ENCODE measurements at regions not wholly inside any gene's neighbourhood (a gene's known extent, or its start where the extent isn't known, plus 50 kb on each side); places are given as distances from the start of the nearest gene placed in this dataset.

DNA sequence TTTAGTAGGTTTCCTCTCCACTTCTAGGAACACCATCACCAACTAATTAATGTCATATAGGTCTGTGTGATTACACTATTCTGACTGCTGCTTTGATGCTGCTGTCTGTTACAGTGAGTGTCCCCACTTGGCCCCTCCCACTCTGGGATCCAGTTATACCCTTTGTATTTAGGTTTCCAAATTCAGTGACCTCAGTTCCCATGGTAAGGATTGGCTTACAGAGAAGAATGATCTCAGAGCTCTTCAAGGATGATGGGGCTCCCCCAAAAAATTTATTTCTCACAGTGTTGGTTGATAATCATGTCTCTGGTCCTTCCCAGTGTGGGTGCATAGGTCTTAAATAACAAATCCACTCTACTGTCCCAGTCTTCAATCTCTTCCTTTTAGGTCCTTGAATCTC, 210.0 kb upstream of the MYL2 start:
- Histone ChIP-seq H3K56ac (replicated peaks; ENCODE audit: insufficient read length, low read depth, low read length) (no peak overlapping the region), H2BK5ac (ENCODE audit: low read depth, low read length) (no peak overlapping the region), H2BK15ac (ENCODE audit: low read length) (no peak overlapping the region), H3K4me3 (ENCODE audit: extremely low read depth in 1 of 4, insufficient read depth in 2 of 4, low read depth in 3 of 4, low read length in 4 of 4) (no peak overlapping the region), H3K23ac (ENCODE audit: insufficient read length) (no peak overlapping the region), H2BK12ac (ENCODE audit: low read depth, low read length) (no peak overlapping the region), H2AK5ac (ENCODE audit: low read depth, low read length) (no peak overlapping the region), H3K79me2 (ENCODE audit: control insufficient read depth in 1 of 2, insufficient read depth in 2 of 2, low read length in 2 of 2) (no peaks in the 10 kb centered on the region), H3K36me3 (ENCODE audit: control insufficient read depth in 2 of 4, insufficient read depth in 4 of 4, low read length in 3 of 4) (no peaks in the 10 kb centered on the region), H4K5ac (ENCODE audit: insufficient read length, low read depth, low read length) (no peak overlapping the region), H3K9me3 (ENCODE audit: insufficient read depth in 2 of 2, low read depth in 1 of 2, low read length in 1 of 2) (peaks cover 20 to 26% of the 10 kb centered on the region in 2 experiments), H3K4ac (replicated peaks; ENCODE audit: insufficient read length, low read depth, low read length) (no peak overlapping the region), H3K27ac (ENCODE audit: low read depth, low read length) (no peak overlapping the region), H3K27me3 (replicated peaks in 1 of 4; ENCODE audit: control insufficient read depth in 3 of 4, extremely low read depth in 1 of 4, insufficient read depth in 3 of 4, low read length in 3 of 4) (no peaks in the 10 kb centered on the region), H3K18ac (ENCODE audit: extremely low read depth, low read length) (no peak overlapping the region), H3K23me2 (ENCODE audit: low read depth, low read length) (no peaks in the 10 kb centered on the region), H2BK120ac (replicated peaks; ENCODE audit: low read depth, low read length) (no peak overlapping the region), H3K9ac (replicated peaks in 1 of 4; ENCODE audit: extremely low read depth in 1 of 4, low read depth in 3 of 4, low read length in 3 of 4) (no peak overlapping the region), H4K20me1 (replicated peaks in 1 of 2; ENCODE audit: control insufficient read depth in 1 of 2, insufficient read depth in 2 of 2, low read length in 2 of 2) (peaks cover 0 to 2% of the 10 kb centered on the region in 2 experiments), H3K79me1 (ENCODE audit: low read depth, low read length) (no peaks in the 10 kb centered on the region; the same call in 1 of the 2 replicates), H2BK20ac (ENCODE audit: low read length) (no peak overlapping the region), H3K14ac (ENCODE audit: insufficient read length) (no peak overlapping the region), H4K8ac (ENCODE audit: extremely low read depth, insufficient read depth, low read length) (no peak overlapping the region), H3K4me1 (replicated peaks in 1 of 4; ENCODE audit: control insufficient read depth in 3 of 4, insufficient read depth in 4 of 4, low read length in 3 of 4) (no peaks in the 10 kb centered on the region), H3K4me2 (ENCODE audit: insufficient read depth in 1 of 2, low read depth in 2 of 2, low read length in 2 of 2) (no peak overlapping the region), H4K91ac (replicated peaks; ENCODE audit: insufficient read length, low read length) (no peak overlapping the region), H2AFZ (ENCODE audit: low read length) (no peak overlapping the region)
- DNase-seq (ENCODE audit: low read depth in 1 of 2, low spot score in 2 of 2): no peak
- POLR2A ChIA-PET (ENCODE audit: partially characterized antibody): no interaction called here
- no peak for FAIRE-seq
- CTCF ChIA-PET (ENCODE audit: partially characterized antibody): no interaction called here
- TF ChIP-seq, protein P1, sequence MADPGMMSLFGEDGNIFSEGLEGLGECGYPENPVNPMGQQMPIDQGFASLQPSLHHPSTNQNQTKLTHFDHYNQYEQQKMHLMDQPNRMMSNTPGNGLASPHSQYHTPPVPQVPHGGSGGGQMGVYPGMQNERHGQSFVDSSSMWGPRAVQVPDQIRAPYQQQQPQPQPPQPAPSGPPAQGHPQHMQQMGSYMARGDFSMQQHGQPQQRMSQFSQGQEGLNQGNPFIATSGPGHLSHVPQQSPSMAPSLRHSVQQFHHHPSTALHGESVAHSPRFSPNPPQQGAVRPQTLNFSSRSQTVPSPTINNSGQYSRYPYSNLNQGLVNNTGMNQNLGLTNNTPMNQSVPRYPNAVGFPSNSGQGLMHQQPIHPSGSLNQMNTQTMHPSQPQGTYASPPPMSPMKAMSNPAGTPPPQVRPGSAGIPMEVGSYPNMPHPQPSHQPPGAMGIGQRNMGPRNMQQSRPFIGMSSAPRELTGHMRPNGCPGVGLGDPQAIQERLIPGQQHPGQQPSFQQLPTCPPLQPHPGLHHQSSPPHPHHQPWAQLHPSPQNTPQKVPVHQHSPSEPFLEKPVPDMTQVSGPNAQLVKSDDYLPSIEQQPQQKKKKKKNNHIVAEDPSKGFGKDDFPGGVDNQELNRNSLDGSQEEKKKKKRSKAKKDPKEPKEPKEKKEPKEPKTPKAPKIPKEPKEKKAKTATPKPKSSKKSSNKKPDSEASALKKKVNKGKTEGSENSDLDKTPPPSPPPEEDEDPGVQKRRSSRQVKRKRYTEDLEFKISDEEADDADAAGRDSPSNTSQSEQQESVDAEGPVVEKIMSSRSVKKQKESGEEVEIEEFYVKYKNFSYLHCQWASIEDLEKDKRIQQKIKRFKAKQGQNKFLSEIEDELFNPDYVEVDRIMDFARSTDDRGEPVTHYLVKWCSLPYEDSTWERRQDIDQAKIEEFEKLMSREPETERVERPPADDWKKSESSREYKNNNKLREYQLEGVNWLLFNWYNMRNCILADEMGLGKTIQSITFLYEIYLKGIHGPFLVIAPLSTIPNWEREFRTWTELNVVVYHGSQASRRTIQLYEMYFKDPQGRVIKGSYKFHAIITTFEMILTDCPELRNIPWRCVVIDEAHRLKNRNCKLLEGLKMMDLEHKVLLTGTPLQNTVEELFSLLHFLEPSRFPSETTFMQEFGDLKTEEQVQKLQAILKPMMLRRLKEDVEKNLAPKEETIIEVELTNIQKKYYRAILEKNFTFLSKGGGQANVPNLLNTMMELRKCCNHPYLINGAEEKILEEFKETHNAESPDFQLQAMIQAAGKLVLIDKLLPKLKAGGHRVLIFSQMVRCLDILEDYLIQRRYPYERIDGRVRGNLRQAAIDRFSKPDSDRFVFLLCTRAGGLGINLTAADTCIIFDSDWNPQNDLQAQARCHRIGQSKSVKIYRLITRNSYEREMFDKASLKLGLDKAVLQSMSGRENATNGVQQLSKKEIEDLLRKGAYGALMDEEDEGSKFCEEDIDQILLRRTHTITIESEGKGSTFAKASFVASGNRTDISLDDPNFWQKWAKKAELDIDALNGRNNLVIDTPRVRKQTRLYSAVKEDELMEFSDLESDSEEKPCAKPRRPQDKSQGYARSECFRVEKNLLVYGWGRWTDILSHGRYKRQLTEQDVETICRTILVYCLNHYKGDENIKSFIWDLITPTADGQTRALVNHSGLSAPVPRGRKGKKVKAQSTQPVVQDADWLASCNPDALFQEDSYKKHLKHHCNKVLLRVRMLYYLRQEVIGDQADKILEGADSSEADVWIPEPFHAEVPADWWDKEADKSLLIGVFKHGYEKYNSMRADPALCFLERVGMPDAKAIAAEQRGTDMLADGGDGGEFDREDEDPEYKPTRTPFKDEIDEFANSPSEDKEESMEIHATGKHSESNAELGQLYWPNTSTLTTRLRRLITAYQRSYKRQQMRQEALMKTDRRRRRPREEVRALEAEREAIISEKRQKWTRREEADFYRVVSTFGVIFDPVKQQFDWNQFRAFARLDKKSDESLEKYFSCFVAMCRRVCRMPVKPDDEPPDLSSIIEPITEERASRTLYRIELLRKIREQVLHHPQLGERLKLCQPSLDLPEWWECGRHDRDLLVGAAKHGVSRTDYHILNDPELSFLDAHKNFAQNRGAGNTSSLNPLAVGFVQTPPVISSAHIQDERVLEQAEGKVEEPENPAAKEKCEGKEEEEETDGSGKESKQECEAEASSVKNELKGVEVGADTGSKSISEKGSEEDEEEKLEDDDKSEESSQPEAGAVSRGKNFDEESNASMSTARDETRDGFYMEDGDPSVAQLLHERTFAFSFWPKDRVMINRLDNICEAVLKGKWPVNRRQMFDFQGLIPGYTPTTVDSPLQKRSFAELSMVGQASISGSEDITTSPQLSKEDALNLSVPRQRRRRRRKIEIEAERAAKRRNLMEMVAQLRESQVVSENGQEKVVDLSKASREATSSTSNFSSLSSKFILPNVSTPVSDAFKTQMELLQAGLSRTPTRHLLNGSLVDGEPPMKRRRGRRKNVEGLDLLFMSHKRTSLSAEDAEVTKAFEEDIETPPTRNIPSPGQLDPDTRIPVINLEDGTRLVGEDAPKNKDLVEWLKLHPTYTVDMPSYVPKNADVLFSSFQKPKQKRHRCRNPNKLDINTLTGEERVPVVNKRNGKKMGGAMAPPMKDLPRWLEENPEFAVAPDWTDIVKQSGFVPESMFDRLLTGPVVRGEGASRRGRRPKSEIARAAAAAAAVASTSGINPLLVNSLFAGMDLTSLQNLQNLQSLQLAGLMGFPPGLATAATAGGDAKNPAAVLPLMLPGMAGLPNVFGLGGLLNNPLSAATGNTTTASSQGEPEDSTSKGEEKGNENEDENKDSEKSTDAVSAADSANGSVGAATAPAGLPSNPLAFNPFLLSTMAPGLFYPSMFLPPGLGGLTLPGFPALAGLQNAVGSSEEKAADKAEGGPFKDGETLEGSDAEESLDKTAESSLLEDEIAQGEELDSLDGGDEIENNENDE (IDR thresholded peaks at IDR 0.05; ENCODE audit: insufficient replicate concordance, low read length): no peak
- no peak for TF ChIP-seq HDAC6 (IDR thresholded peaks at IDR 0.05; ENCODE audit: low read depth, low read length)
